ENCODE measurements at regions not wholly inside any gene's neighbourhood (a gene's known extent, or its start where the extent isn't known, plus 50 kb on each side); places are given as distances from the start of the nearest gene placed in this dataset.
"Not testable (repeated sequence)": the region's sequence is repeated elsewhere in the genome, so short reads cannot be mapped to it uniquely, and the experiment has no call there.

GRCh38 chr6:167748458-167749379, 78.0 kb upstream of the AFDN start:
- H3K4me3 ChIP-seq (ENCODE audit: low read depth, low read length) = no peak overlapping the region
- no peak for TF ChIP-seq CTCF (IDR thresholded peaks at IDR 0.05; ENCODE audit: insufficient read depth, low read length)
- DNase-seq (ENCODE audit: low read depth) = no peak

GRCh38 chr6:167750956-167751358, 75.8 kb upstream of the AFDN start:
- H3K4me3 ChIP-seq (ENCODE audit: low read depth, low read length) = no peak overlapping the region
- TF ChIP-seq CTCF (IDR thresholded peaks at IDR 0.05; ENCODE audit: insufficient read depth, low read length) = no peak
- no peak for DNase-seq (ENCODE audit: low read depth)

DNA sequence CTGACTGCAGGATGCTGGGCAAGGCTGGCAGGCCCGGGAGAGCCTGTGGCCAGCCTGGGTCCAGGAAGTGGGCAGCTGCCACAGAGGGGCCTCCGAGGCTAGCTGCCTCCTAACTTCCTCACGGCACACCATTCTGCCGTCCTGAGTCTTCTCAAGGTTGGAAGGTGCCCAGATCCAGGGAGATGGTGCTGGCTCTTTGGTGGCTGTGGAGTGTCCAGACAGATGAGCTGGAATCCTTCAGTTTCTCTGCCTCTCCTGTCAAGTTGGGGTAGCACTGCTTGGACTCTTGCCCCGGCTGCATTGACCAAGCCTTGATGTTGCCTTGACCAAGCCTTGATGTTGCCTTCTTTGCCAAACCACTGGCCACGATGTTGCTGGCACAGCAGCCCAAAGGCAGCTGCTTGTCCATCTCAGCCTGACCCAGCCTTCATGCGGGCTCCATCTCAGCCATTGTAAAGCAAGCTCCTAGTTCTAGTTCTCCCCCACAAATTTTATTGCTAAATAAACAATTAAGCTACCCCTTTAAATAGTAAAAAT, 75.1 kb upstream of the AFDN start:
- no peak for DNase-seq (ENCODE audit: low read depth)
- H3K4me3 ChIP-seq (ENCODE audit: low read depth, low read length) = no peak overlapping the region
- no peak for TF ChIP-seq CTCF (IDR thresholded peaks at IDR 0.05; ENCODE audit: insufficient read depth, low read length)

GRCh38 chr6:167753281-167753680, 73.4 kb upstream of the AFDN start:
- not testable (repeated sequence) for H3K4me3 ChIP-seq (ENCODE audit: low read depth, low read length); DNase-seq (ENCODE audit: low read depth)

- DNase-seq (ENCODE audit: low read depth) = no peak
- no peak for TF ChIP-seq CTCF (IDR thresholded peaks at IDR 0.05; ENCODE audit: insufficient read depth, low read length)
Observed at GRCh38 chr6:167754691-167755090, 72.0 kb upstream of the AFDN start.

DNA sequence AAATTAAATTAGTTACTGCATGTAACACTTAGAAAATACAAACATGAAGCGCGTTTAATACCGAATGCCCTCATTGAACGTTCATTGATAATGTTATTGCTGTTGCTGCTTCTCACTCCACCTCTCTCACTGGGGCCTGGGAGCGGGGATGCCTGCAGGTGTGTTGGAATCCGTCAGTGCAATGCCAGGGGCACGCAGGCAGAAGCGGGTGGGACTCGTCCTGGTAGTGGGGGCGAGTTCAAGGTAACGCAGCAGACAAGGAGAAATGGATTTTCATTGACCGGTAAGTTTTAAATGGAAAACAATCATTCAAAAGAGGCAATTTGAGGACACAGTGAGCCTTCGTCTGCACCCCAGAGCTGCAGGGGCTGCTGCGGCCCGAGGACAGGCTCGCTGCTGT, 71.2 kb upstream of the AFDN start:
- no peak overlapping the region for H3K4me3 ChIP-seq (ENCODE audit: low read depth, low read length)
- no peak for DNase-seq (ENCODE audit: low read depth)
- TF ChIP-seq CTCF (IDR thresholded peaks at IDR 0.05; ENCODE audit: insufficient read depth, low read length) = no peak

More at GRCh38 chr6:167754691-167755090, 72.0 kb upstream of the AFDN start:
- no peak overlapping the region for H3K4me3 ChIP-seq (ENCODE audit: low read depth, low read length)

GRCh38 chr6:167756597-167756996, 70.1 kb upstream of the AFDN start:
- DNase-seq (ENCODE audit: low read depth) = no peak
- no peak overlapping the region for H3K4me3 ChIP-seq (ENCODE audit: low read depth, low read length)
- TF ChIP-seq CTCF (IDR thresholded peaks at IDR 0.05; ENCODE audit: insufficient read depth, low read length) = no peak
